WTC11 (cell line): ENCODE measurements at regions not wholly inside any gene's neighbourhood (a gene's known extent, or its start where the extent isn't known, plus 50 kb on each side); places are given as distances from the start of the nearest gene placed in this dataset.
A peak's percentile ranks its signal among the peaks of the same experiment; 100 is the strongest.

ENCODE experiments used
- ATAC-seq: fragments of 200-7000 bp; cut with Tn5 transposase; 2 replicates; pipeline ENCODE4 v1.10.0; 2021; ENCODE audit warnings: mild to moderate bottlenecking, moderate library complexity
- CTCF ChIA-PET: fragments of 300-600 bp; sonication (Branson Sonifier 250); formaldehyde crosslinking; loops from one replicate; lab custom pipeline; 2021; ENCODE audit warnings: antibody characterized with exemption; lab: Charles Lee
- POLR2A ChIA-PET: fragments of 350-600 bp; sonication (Branson Sonifier 250); formaldehyde crosslinking; loops from one replicate; lab custom pipeline; 2021; ENCODE audit warnings: antibody characterized with exemption; lab: Charles Lee
- DNase-seq: peaks from one replicate; pipeline ENCODE4 v3.0.0; 2021; ENCODE audit warnings: low spot score
- H3K27ac Mint-ChIP-seq: 2 replicates; pipeline ENCODE4 v1.8.0; 2021; ENCODE audit warnings: mixed read lengths
- H3K27me3 Mint-ChIP-seq: 2 replicates; pipeline ENCODE4 v1.8.0; 2021; ENCODE audit warnings: low read depth, mild to moderate bottlenecking, moderate library complexity, mixed read lengths
- H3K36me3 Mint-ChIP-seq: 2 replicates; pipeline ENCODE4 v1.8.0; 2021; ENCODE audit warnings: mixed read lengths
- H3K4me1 Mint-ChIP-seq: 2 replicates; pipeline ENCODE4 v1.8.0; 2022; ENCODE audit warnings: mixed read lengths
- H3K4me3 Mint-ChIP-seq: 2 replicates; pipeline ENCODE4 v1.8.0; 2021; ENCODE audit warnings: mild to moderate bottlenecking, moderate library complexity, mixed read lengths
- H3K9me3 Mint-ChIP-seq: 2 replicates; pipeline ENCODE4 v1.8.0; 2021; ENCODE audit warnings: mixed read lengths
- CREB1 ChIP-seq: sonication (generic); formaldehyde crosslinking; IDR thresholded peaks from 2 replicates; pipeline ENCODE4 v1.8.0; 2023; ENCODE audit warnings: mild to moderate bottlenecking, missing genetic modification reagents
- EMX1 ChIP-seq: fragments of 250-450 bp; sonication (Bioruptor Pico); IDR thresholded peaks from 2 replicates; pipeline ENCODE4 v1.8.0; 2021; ENCODE audit warnings: mild to moderate bottlenecking
- ERG ChIP-seq: fragments of 250-450 bp; sonication (Bioruptor Pico); IDR thresholded peaks from 2 replicates; pipeline ENCODE4 v1.8.0; 2021; ENCODE audit warnings: mild to moderate bottlenecking
- ETV6 ChIP-seq: sonication (generic); formaldehyde crosslinking; IDR thresholded peaks from 2 replicates; pipeline ENCODE4 v1.8.1; 2022; ENCODE audit warnings: mild to moderate bottlenecking, missing genetic modification reagents
- FOXP4 ChIP-seq: sonication (generic); formaldehyde crosslinking; IDR thresholded peaks from 2 replicates; pipeline ENCODE4 v1.8.0; 2022; ENCODE audit warnings: mild to moderate bottlenecking, missing genetic modification reagents
- HMGXB4 ChIP-seq: sonication (generic); formaldehyde crosslinking; IDR thresholded peaks from 2 replicates; pipeline ENCODE4 v1.8.1; 2023; ENCODE audit warnings: mild to moderate bottlenecking, moderate library complexity, missing genetic modification reagents
- IRF1 ChIP-seq: sonication (generic); formaldehyde crosslinking; IDR thresholded peaks from 2 replicates; pipeline ENCODE4 v1.8.0; 2023; ENCODE audit warnings: missing genetic modification reagents
- MYBL2 ChIP-seq: sonication (generic); formaldehyde crosslinking; IDR thresholded peaks from 2 replicates; pipeline ENCODE4 v1.8.1; 2023; ENCODE audit warnings: mild to moderate bottlenecking, moderate library complexity, missing genetic modification reagents
- NFYB ChIP-seq: sonication (generic); formaldehyde crosslinking; conservative IDR thresholded peaks from 2 replicates; pipeline ENCODE4 v1.8.0; 2022; ENCODE audit warnings: low read depth, missing genetic modification reagents
- NR2C2 ChIP-seq: sonication (generic); formaldehyde crosslinking; IDR thresholded peaks from 2 replicates; pipeline ENCODE4 v1.8.0; 2022; ENCODE audit warnings: mild to moderate bottlenecking, missing genetic modification reagents
- PRRX2 ChIP-seq: fragments of 250-450 bp; sonication (Bioruptor Pico); IDR thresholded peaks from 2 replicates; pipeline ENCODE4 v1.8.0; 2021; ENCODE audit warnings: mild to moderate bottlenecking
- SMAD4 ChIP-seq: sonication (generic); formaldehyde crosslinking; IDR thresholded peaks from 2 replicates; pipeline ENCODE4 v1.8.0; 2022; ENCODE audit warnings: mild to moderate bottlenecking, missing genetic modification reagents
- SP1 ChIP-seq: sonication (generic); formaldehyde crosslinking; conservative IDR thresholded peaks from 2 replicates; pipeline ENCODE4 v1.8.1; 2022; ENCODE audit warnings: missing genetic modification reagents
- STAT6 ChIP-seq: sonication (generic); formaldehyde crosslinking; conservative IDR thresholded peaks from 2 replicates; pipeline ENCODE4 v1.8.1; 2023; ENCODE audit warnings: mild to moderate bottlenecking, low read depth, missing genetic modification reagents, moderate library complexity
- USF1 ChIP-seq: sonication (generic); formaldehyde crosslinking; IDR thresholded peaks from 2 replicates; pipeline ENCODE4 v1.8.0; 2022; ENCODE audit warnings: mild to moderate bottlenecking, missing genetic modification reagents
- ZNF219 ChIP-seq: sonication (generic); formaldehyde crosslinking; IDR thresholded peaks from 2 replicates; pipeline ENCODE4 v1.8.0; 2023; ENCODE audit warnings: missing genetic modification reagents, mild to moderate bottlenecking, borderline replicate concordance
- ZNF532 ChIP-seq: fragments of 250-450 bp; sonication (Bioruptor Pico); IDR thresholded peaks from 2 replicates; pipeline ENCODE4 v1.9.0; 2021; ENCODE audit warnings: mild to moderate bottlenecking, borderline replicate concordance

- ATAC-seq, result no peak
- Mint-ChIP-seq H3K27me3 (no peaks in the 10 kb centered on the region), H3K4me3 (no peak overlapping the region), H3K4me1 (peaks cover 17% of the 10 kb centered on the region), H3K9me3 (no peaks in the 10 kb centered on the region), H3K36me3 (no peaks in the 10 kb centered on the region), H3K27ac (no peak overlapping the region)
- CTCF ChIA-PET, result no interaction called here
- DNase-seq, result no peak
- TF ChIP-seq CREB1 (CRISPR knock-in tag) (no peak), ETV6 (CRISPR knock-in tag) (no peak), FOXP4 (CRISPR knock-in tag) (no peak), NR2C2 (CRISPR knock-in tag) (no peak)
- POLR2A ChIA-PET, result no interaction called here
These were observed 587.2 kb upstream of the ATP2B1 start for GRCh38 chr12:90295858-90296257.

GRCh38 chr12:90292183-90292582, 583.5 kb upstream of the ATP2B1 start:
- no peak for DNase-seq
- no peak for ATAC-seq
- POLR2A ChIA-PET, result no interaction called here
- Mint-ChIP-seq H3K36me3 (peaks cover 20% of the 10 kb centered on the region), H3K27me3 (no peaks in the 10 kb centered on the region), H3K4me3 (no peak overlapping the region), H3K27ac (no peak overlapping the region), H3K9me3 (peaks cover 19% of the 10 kb centered on the region)
- CTCF ChIA-PET, result no interaction called here
- no peak for TF ChIP-seq CREB1 (CRISPR knock-in tag)
- no peak for TF ChIP-seq HMGXB4
- no peak for TF ChIP-seq MYBL2
- no peak for TF ChIP-seq NFYB
- TF ChIP-seq, all 79 proteins: peak for 0
- peaks cover 27% of the 10 kb centered on the region for H3K4me1 Mint-ChIP-seq

- ChIA-PET CTCF (no interaction called here), POLR2A (no interaction called here)
- Mint-ChIP-seq H3K9me3 (peaks cover 26% of the 10 kb centered on the region), H3K27ac (0 out of 2 replicates have a peak overlapping the region, but pooled peaks have one; percentile 47), H3K36me3 (peaks cover 20% of the 10 kb centered on the region), H3K4me3 (no peak overlapping the region), H3K4me1 (peaks cover 27% of the 10 kb centered on the region), H3K27me3 (no peaks in the 10 kb centered on the region)
- DNase-seq (peak; percentile 14), ATAC-seq (peak; percentile 98)
- TF ChIP-seq SMAD4 (CRISPR knock-in tag) (no peak), ZNF219 (CRISPR knock-in tag) (no peak), STAT6 (no peak), ZNF532 (CRISPR knock-in tag) (no peak), EMX1 (CRISPR knock-in tag) (no peak), SP1 (CRISPR knock-in tag) (no peak), IRF1 (CRISPR knock-in tag) (no peak), ERG (CRISPR knock-in tag) (no peak), USF1 (CRISPR knock-in tag) (no peak), PRRX2 (CRISPR knock-in tag) (no peak)
These were observed 582.6 kb upstream of the ATP2B1 start for GRCh38 chr12:90290980-90291975.
